H1 (cell line): ENCODE measurements at regions not wholly inside any gene's neighbourhood (a gene's known extent, or its start where the extent isn't known, plus 50 kb on each side); places are given as distances from the start of the nearest gene placed in this dataset.

Source experiments
- CTCF ChIA-PET: fragments of 300-600 bp; sonication (Branson Sonifier 250); formaldehyde crosslinking; loops from one replicate; lab custom pipeline; 2021; ENCODE audit not compliant: partially characterized antibody; lab: Charles Lee
- POLR2A ChIA-PET: fragments of 300-600 bp; sonication (Branson Sonifier 250); formaldehyde crosslinking; loops from one replicate; lab custom pipeline; 2021; ENCODE audit warnings: inconsistent platforms; ENCODE audit not compliant: partially characterized antibody; lab: Charles Lee
- DNase-seq, 2 experiments: peaks; one replicate each; pipeline versions ENCODE4 v3.0.0 to v3.0.0-alpha.2; 2010 to 2022; ENCODE audit warnings: low spot score in 2 of 2, low read depth in 1 of 2, mixed read lengths in 1 of 2
- FAIRE-seq: peaks from 2 replicates; lab custom pipeline; 2011; peaks lifted over from hg19 to GRCh38; lab: Jason Lieb, UNC
- H2AFZ ChIP-seq: 2 replicates; pipeline ENCODE4 v1.8.1; 2012; ENCODE audit warnings: low read length, inconsistent platforms
- H2AK5ac ChIP-seq: 2 replicates; pipeline ENCODE4 v1.6.1; 2013; ENCODE audit warnings: low read depth, low read length
- H2BK120ac ChIP-seq: replicated peaks from 2 replicates; pipeline ENCODE3; 2013; ENCODE audit warnings: low read depth, low read length, inconsistent platforms
- H2BK12ac ChIP-seq: 2 replicates; pipeline ENCODE4 v1.6.1; 2013; ENCODE audit warnings: low read depth, low read length
- H2BK15ac ChIP-seq: 2 replicates; pipeline ENCODE4 v1.6.1; 2013; ENCODE audit warnings: low read length
- H2BK20ac ChIP-seq: 2 replicates; pipeline ENCODE4 v1.6.1; 2013; ENCODE audit warnings: low read length
- H2BK5ac ChIP-seq: 2 replicates; pipeline ENCODE4 v1.6.1; 2013; ENCODE audit warnings: low read depth, low read length
- H3K14ac ChIP-seq: 2 replicates; pipeline ENCODE4 v1.6.1; 2013; ENCODE audit warnings: inconsistent platforms; ENCODE audit not compliant: insufficient read length
- H3K18ac ChIP-seq: 2 replicates; pipeline ENCODE4 v1.6.1; 2013; ENCODE audit warnings: low read length; ENCODE audit errors: extremely low read depth
- H3K23ac ChIP-seq: 2 replicates; pipeline ENCODE4 v1.6.1; 2013; ENCODE audit warnings: inconsistent platforms; ENCODE audit not compliant: insufficient read length
- H3K23me2 ChIP-seq: 2 replicates; pipeline ENCODE4 v1.6.1; 2013; ENCODE audit warnings: low read depth, low read length
- H3K27ac ChIP-seq: 2 replicates; pipeline ENCODE4 v1.6.1; 2011; ENCODE audit warnings: low read depth, low read length, inconsistent platforms
- H3K27me3 ChIP-seq, 4 experiments: replicated peaks in 1 of 4; 1 replicate in 1 of 4; 2 replicates in 3 of 4; pipeline versions ENCODE4 v1.6.1 to v1.8.1; 2011 to 2013; ENCODE audit warnings: low read length in 3 of 4, mild to moderate bottlenecking in 3 of 4, inconsistent platforms in 2 of 4, mixed read lengths in 2 of 4, moderate library complexity in 1 of 4; ENCODE audit not compliant: control insufficient read depth in 3 of 4, insufficient read depth in 3 of 4; ENCODE audit errors: extremely low read depth in 1 of 4
- H3K36me3 ChIP-seq, 4 experiments: 2 replicates each; pipeline versions ENCODE4 v1.6.1 to v1.8.1; 2011 to 2013; ENCODE audit warnings: mild to moderate bottlenecking in 4 of 4, low read length in 3 of 4, moderate library complexity in 2 of 4, control low read depth in 1 of 4, inconsistent platforms in 1 of 4; ENCODE audit not compliant: insufficient read depth in 4 of 4, control insufficient read depth in 2 of 4
- H3K4ac ChIP-seq: replicated peaks from 2 replicates; pipeline ENCODE3; 2013; ENCODE audit warnings: low read length, low read depth, mixed read lengths, inconsistent platforms; ENCODE audit not compliant: insufficient read length
- H3K4me1 ChIP-seq, 4 experiments: replicated peaks in 1 of 4; 1 replicate in 1 of 4; 2 replicates in 3 of 4; pipeline versions ENCODE4 v1.6.1 to v1.8.1; 2011 to 2013; ENCODE audit warnings: low read length in 3 of 4, inconsistent platforms in 2 of 4, mixed read lengths in 1 of 4; ENCODE audit not compliant: insufficient read depth in 4 of 4, control insufficient read depth in 3 of 4
- H3K4me2 ChIP-seq, 2 experiments: 2 replicates each; pipeline versions ENCODE4 v1.6.1 to v1.8.1; 2011 to 2013; ENCODE audit warnings: low read depth in 2 of 2, low read length in 2 of 2, control low read depth in 1 of 2, inconsistent platforms in 1 of 2, mild to moderate bottlenecking in 1 of 2; ENCODE audit not compliant: insufficient read depth in 1 of 2
- H3K4me3 ChIP-seq, 4 experiments: fragments of 200-600, 300-600 bp in 1 of 4; sonication (generic), shearing (Covaris generic), sonication (Bioruptor Twin) in 1 of 4; 2 replicates each; pipeline versions ENCODE4 v1.5.1 to v1.8.1; 2011 to 2016; ENCODE audit warnings: low read length in 4 of 4, low read depth in 3 of 4, control low read depth in 2 of 4, inconsistent platforms in 2 of 4, mild to moderate bottlenecking in 2 of 4, mixed read lengths in 1 of 4, moderate library complexity in 1 of 4; ENCODE audit not compliant: insufficient read depth in 2 of 4; ENCODE audit errors: extremely low read depth in 1 of 4
- H3K56ac ChIP-seq: replicated peaks from 2 replicates; pipeline ENCODE3; 2013; ENCODE audit warnings: low read depth, mild to moderate bottlenecking, mixed read lengths, low read length, inconsistent platforms; ENCODE audit not compliant: insufficient read length
- H3K79me1 ChIP-seq: 2 replicates; pipeline ENCODE4 v1.6.1; 2013; ENCODE audit warnings: low read depth, low read length, control low read depth
- H3K79me2 ChIP-seq, 2 experiments: 2 replicates each; pipeline versions ENCODE4 v1.6.1 to v1.8.1; 2012 to 2013; ENCODE audit warnings: low read length in 2 of 2, mild to moderate bottlenecking in 2 of 2, inconsistent platforms in 1 of 2; ENCODE audit not compliant: insufficient read depth in 2 of 2, control insufficient read depth in 1 of 2
- H3K9ac ChIP-seq, 4 experiments: replicated peaks in 1 of 4; 1 replicate in 1 of 4; 2 replicates in 3 of 4; pipeline versions ENCODE4 v1.6.1 to v1.8.1; 2011 to 2013; ENCODE audit warnings: low read depth in 3 of 4, low read length in 3 of 4, control low read depth in 2 of 4, mild to moderate bottlenecking in 2 of 4, moderate library complexity in 2 of 4, inconsistent platforms in 1 of 4; ENCODE audit errors: extremely low read depth in 1 of 4
- H3K9me3 ChIP-seq, 2 experiments: 2 replicates each; pipeline versions ENCODE4 v1.6.1 to v1.8.1; 2012 to 2013; ENCODE audit warnings: mild to moderate bottlenecking in 2 of 2, moderate library complexity in 2 of 2, control low read depth in 1 of 2, inconsistent platforms in 1 of 2, low read depth in 1 of 2, low read length in 1 of 2, mixed read lengths in 1 of 2; ENCODE audit not compliant: insufficient read depth in 2 of 2
- H4K20me1 ChIP-seq, 2 experiments: replicated peaks in 1 of 2; 2 replicates each; pipeline versions ENCODE3 to v1.8.1; 2011 to 2013; ENCODE audit warnings: inconsistent platforms in 2 of 2, low read length in 2 of 2, mild to moderate bottlenecking in 1 of 2; ENCODE audit not compliant: insufficient read depth in 2 of 2, control insufficient read depth in 1 of 2
- H4K5ac ChIP-seq: 2 replicates; pipeline ENCODE4 v1.6.1; 2013; ENCODE audit warnings: low read length, low read depth, mixed read lengths, inconsistent platforms; ENCODE audit not compliant: insufficient read length
- H4K8ac ChIP-seq: 2 replicates; pipeline ENCODE4 v1.8.0; 2013; ENCODE audit warnings: mild to moderate bottlenecking, moderate library complexity, low read length, inconsistent platforms; ENCODE audit not compliant: insufficient read depth; ENCODE audit errors: extremely low read depth
- H4K91ac ChIP-seq: replicated peaks from 2 replicates; pipeline ENCODE3; 2013; ENCODE audit warnings: low read length, mixed read lengths, inconsistent platforms; ENCODE audit not compliant: insufficient read length
- BCL11A ChIP-seq, 2 experiments: IDR thresholded peaks; one replicate each; pipeline ENCODE4 v1.6.1; 2011; ENCODE audit warnings: low read depth in 2 of 2, low read length in 2 of 2, mild to moderate bottlenecking in 2 of 2
- CBX5 ChIP-seq: fragments of 300-800, 300-1000 bp; sonication (generic); IDR thresholded peaks from 2 replicates; pipeline ENCODE4 v1.7.1; 2016; ENCODE audit warnings: antibody characterized with exemption, low read length, low read depth
- CTBP2 ChIP-seq: IDR thresholded peaks from 2 replicates; pipeline ENCODE4 v1.7.0; 2011; ENCODE audit warnings: borderline replicate concordance, mild to moderate bottlenecking, moderate library complexity, mixed read lengths, low read length; ENCODE audit not compliant: insufficient read depth, insufficient read length
- EZH2 ChIP-seq: fragments of 200-600 bp; sonication (generic); IDR thresholded peaks from 2 replicates; pipeline ENCODE4 v1.7.1; 2012; ENCODE audit warnings: low read depth, mild to moderate bottlenecking, moderate library complexity, low read length, inconsistent platforms; ENCODE audit not compliant: severe bottlenecking
- JUND ChIP-seq: IDR thresholded peaks from 2 replicates; pipeline ENCODE4 v1.6.1; 2011; ENCODE audit warnings: mild to moderate bottlenecking, improper control_type of control experiment, low read length
- KDM4A ChIP-seq: IDR thresholded peaks from one replicate; pipeline ENCODE4 v1.7.1; 2012; ENCODE audit warnings: low read depth, mild to moderate bottlenecking, moderate library complexity, low read length, inconsistent platforms; ENCODE audit not compliant: severe bottlenecking
- KDM5A ChIP-seq: fragments of 200-600 bp; IDR thresholded peaks from 2 replicates; pipeline ENCODE4 v1.7.1; 2012; ENCODE audit warnings: mild to moderate bottlenecking, low read length, inconsistent platforms, mixed read lengths
- NRF1 ChIP-seq: IDR thresholded peaks from 2 replicates; pipeline ENCODE4 v1.6.1; 2011; ENCODE audit warnings: mild to moderate bottlenecking, low read depth, low read length, improper control_type of control experiment
- POLR2AphosphoS5 ChIP-seq: IDR thresholded peaks from 2 replicates; pipeline ENCODE4 v1.6.1; 2011; ENCODE audit warnings: low read depth, low read length
- SIRT6 ChIP-seq: IDR thresholded peaks from one replicate; pipeline ENCODE4 v1.7.1; 2012; ENCODE audit warnings: low read length, inconsistent platforms
- SP2 ChIP-seq: IDR thresholded peaks from 2 replicates; pipeline ENCODE4 v1.6.1; 2012; ENCODE audit warnings: mild to moderate bottlenecking, low read length, inconsistent platforms
- SRF ChIP-seq: IDR thresholded peaks from 2 replicates; pipeline ENCODE4 v1.6.1; 2011; ENCODE audit warnings: mild to moderate bottlenecking, low read depth, low read length, moderate library complexity
- SUZ12 ChIP-seq: fragments of 200-600 bp; sonication (generic); IDR thresholded peaks from 2 replicates; pipeline ENCODE4 v1.6.1; 2012; ENCODE audit warnings: mild to moderate bottlenecking, inconsistent platforms, low read length, moderate library complexity, mixed read lengths
- YY1 ChIP-seq: IDR thresholded peaks from 2 replicates; pipeline ENCODE4 v1.6.1; 2011; ENCODE audit warnings: low read depth, mild to moderate bottlenecking, low read length
- WGBS, 2 experiments: shearing (Covaris generic) in 1 of 2; methylation state at CpG; one replicate each; pipeline versions ENCODE4 v1.1.6 to v1.1.7; 2013 to 2015; ENCODE audit warnings: low lambda C conversion rate in 2 of 2, mixed read lengths in 2 of 2, inconsistent platforms in 1 of 2, low coverage in 1 of 2, missing lambda C conversion rate in 1 of 2; ENCODE audit not compliant: insufficient replicate concordance in 2 of 2, insufficient coverage in 1 of 2, insufficient read length in 1 of 2; ENCODE audit errors: extremely low coverage in 1 of 2, missing lambda C conversion rate in 1 of 2; 5-methylcytosine and 5-hydroxymethylcytosine counted together

DNA sequence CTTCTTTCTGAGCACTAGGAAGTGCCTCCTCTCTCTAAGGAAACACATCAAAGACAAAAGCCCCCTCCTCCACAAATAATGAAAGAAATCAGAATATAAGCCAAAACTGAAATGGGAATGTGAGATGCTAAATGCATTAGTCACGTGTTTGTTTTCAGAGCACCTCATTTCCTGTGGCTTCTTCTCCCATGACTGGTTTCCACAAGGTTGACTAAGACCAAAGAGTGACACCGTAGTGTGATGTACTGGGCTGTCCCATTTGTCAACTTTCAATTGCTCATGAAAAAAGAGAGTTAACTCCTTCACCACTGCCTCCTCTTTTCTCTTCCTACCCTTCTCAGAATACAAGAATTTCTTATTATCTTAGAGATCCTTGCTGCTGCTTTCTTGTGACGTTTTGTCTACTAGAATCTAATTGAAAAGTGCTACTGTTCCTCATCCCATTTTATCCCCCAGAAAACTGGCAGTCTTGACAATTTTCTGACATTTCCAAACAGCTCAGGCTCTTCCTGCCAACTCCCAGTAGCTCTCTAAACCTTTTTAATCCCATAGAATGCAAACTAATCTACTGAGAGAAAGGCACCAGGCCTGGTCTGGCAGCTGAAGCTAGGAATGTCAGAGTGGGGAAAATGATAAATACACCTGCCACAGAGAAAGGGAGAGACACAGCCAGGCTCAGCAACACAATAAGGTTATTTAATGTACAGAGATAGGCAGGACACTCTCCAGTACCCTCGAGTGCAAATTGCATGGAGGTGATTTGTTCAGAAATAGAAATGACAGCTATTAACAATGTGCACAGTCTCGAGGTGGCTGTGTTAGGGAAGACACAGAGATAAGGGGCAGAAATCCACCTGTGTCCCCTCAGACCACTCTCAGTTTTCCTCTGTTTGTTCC, 671.7 kb upstream of the NRSN1 start:
- no peak overlapping the region for H2BK120ac ChIP-seq
- H3K4me1 ChIP-seq: no peaks in the 10 kb centered on the region
- H4K5ac ChIP-seq: no peak overlapping the region
- no peaks in the 10 kb centered on the region for H3K27me3 ChIP-seq
- H3K56ac ChIP-seq: no peak overlapping the region
- H2BK12ac ChIP-seq: no peak overlapping the region
- 95% methylated on average over 5 of the region's 5 CpGs; no CpG with 5 or more reads in 1 of the 2 experiments for WGBS, 2 experiments
- no peak overlapping the region for H3K14ac ChIP-seq
- ChIA-PET POLR2A (no interaction called here), CTCF (interaction anchor here (1.0 to 1.1 kb wide), 2 partner anchors 136 to 167 kb away, joined by 3 read pairs; no protein-coding TSS in a partner anchor)
- no peak overlapping the region for H2BK15ac ChIP-seq
- H3K79me1 ChIP-seq: no peaks in the 10 kb centered on the region
- H3K18ac ChIP-seq: no peak overlapping the region
- H3K79me2 ChIP-seq: no peaks in the 10 kb centered on the region
- no peak overlapping the region for H3K9ac ChIP-seq
- no peaks in the 10 kb centered on the region for H3K9me3 ChIP-seq
- H2BK5ac ChIP-seq: no peak overlapping the region
- no peak overlapping the region for H3K4me3 ChIP-seq
- H3K4ac ChIP-seq: no peak overlapping the region
- no peak overlapping the region for H4K8ac ChIP-seq
- H2AFZ ChIP-seq: no peak overlapping the region
- H3K23ac ChIP-seq: no peak overlapping the region
- H2AK5ac ChIP-seq: no peak overlapping the region
- H3K36me3 ChIP-seq: no peaks in the 10 kb centered on the region
- H3K23me2 ChIP-seq: no peaks in the 10 kb centered on the region
- FAIRE-seq: no peak
- H3K27ac ChIP-seq: no peak overlapping the region
- H4K20me1 ChIP-seq: no peaks in the 10 kb centered on the region
- H3K4me2 ChIP-seq: no peak overlapping the region
- no peak for DNase-seq
- no peak overlapping the region for H4K91ac ChIP-seq
- H2BK20ac ChIP-seq: no peak overlapping the region
- TF ChIP-seq KDM4A: no peak
- no peak for TF ChIP-seq NRF1
- no peak for TF ChIP-seq SUZ12
- no peak for TF ChIP-seq CBX5
- TF ChIP-seq YY1: no peak
- no peak for TF ChIP-seq JUND
- TF ChIP-seq SP2: no peak
- no peak for TF ChIP-seq EZH2
- no peak for TF ChIP-seq POLR2AphosphoS5
- no peak for TF ChIP-seq SIRT6
- TF ChIP-seq KDM5A: no peak
- no peak for TF ChIP-seq CTBP2
- no peak for TF ChIP-seq BCL11A (IDR thresholded peaks at IDR 0.05; ENCODE audit: low read depth in 2 of 2, low read length in 2 of 2)
- TF ChIP-seq SRF: no peak
